ENCODE measurements at regions not wholly inside any gene's neighbourhood (a gene's known extent, or its start where the extent isn't known, plus 50 kb on each side); places are given as distances from the start of the nearest gene placed in this dataset.

DNA sequence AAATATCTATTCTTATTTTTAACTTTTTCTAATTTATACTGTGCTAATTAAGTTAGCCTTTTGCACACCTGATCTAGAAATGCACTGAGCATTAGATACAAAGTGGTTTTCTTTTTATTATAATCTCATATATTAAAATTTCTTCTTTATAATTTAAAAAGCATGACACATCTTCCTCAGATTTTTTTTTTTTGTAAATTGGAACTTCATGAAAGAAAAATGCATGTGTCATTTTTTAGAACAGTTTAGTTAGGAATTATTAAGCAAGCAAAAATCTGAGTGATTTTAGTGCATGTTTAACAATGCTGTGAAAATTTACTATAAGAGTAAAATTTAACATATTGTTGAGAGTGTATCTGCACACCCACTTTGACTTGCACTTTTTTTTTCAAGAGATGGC, 367.9 kb downstream of the TFEC start:
- intact Hi-C loops (cut with DNase I, micrococcal nuclease) = no loop called here
- ATAC-seq = no peak

DNA sequence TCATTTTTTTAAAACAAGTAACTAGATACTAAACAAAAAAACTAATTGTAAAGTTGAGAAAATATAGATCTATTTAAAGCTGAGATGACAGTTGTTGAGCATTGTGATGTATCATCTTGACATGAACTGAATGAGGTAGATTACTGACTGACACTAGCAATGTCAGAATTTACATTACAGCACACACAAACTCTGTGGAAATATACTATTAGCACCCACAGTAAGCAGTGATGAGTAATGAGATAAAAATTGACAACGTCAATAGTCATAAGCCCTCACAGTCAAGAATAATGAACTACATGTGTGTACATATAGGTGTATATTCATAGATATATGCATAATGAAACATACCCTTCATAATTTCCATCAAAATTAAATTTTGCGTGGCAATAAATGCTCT, 368.4 kb downstream of the TFEC start:
- H3K36me3 ChIP-seq (ENCODE audit: low read depth) = no peaks in the 10 kb centered on the region
- H3K9me3 ChIP-seq = no peaks in the 10 kb centered on the region
- no peak overlapping the region for H3K4me3 ChIP-seq
- no peaks in the 10 kb centered on the region for H3K4me1 ChIP-seq (ENCODE audit: low read depth)
- TF ChIP-seq, protein P1, sequence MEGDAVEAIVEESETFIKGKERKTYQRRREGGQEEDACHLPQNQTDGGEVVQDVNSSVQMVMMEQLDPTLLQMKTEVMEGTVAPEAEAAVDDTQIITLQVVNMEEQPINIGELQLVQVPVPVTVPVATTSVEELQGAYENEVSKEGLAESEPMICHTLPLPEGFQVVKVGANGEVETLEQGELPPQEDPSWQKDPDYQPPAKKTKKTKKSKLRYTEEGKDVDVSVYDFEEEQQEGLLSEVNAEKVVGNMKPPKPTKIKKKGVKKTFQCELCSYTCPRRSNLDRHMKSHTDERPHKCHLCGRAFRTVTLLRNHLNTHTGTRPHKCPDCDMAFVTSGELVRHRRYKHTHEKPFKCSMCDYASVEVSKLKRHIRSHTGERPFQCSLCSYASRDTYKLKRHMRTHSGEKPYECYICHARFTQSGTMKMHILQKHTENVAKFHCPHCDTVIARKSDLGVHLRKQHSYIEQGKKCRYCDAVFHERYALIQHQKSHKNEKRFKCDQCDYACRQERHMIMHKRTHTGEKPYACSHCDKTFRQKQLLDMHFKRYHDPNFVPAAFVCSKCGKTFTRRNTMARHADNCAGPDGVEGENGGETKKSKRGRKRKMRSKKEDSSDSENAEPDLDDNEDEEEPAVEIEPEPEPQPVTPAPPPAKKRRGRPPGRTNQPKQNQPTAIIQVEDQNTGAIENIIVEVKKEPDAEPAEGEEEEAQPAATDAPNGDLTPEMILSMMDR (IDR thresholded peaks at IDR 0.05) = no peak
- intact Hi-C loops (cut with DNase I, micrococcal nuclease) = no loop called here
- DNase-seq (no peak), ATAC-seq (no peak)

More for the DNA sequence above, 367.9 kb downstream of the TFEC start:
- no peak for DNase-seq
- no peak overlapping the region for H3K4me3 ChIP-seq
- no peaks in the 10 kb centered on the region for H3K36me3 ChIP-seq (ENCODE audit: low read depth)
- H3K9me3 ChIP-seq = no peaks in the 10 kb centered on the region
- TF ChIP-seq, protein P1 (IDR thresholded peaks at IDR 0.05) = no peak
- no peaks in the 10 kb centered on the region for H3K4me1 ChIP-seq (ENCODE audit: low read depth)

DNA sequence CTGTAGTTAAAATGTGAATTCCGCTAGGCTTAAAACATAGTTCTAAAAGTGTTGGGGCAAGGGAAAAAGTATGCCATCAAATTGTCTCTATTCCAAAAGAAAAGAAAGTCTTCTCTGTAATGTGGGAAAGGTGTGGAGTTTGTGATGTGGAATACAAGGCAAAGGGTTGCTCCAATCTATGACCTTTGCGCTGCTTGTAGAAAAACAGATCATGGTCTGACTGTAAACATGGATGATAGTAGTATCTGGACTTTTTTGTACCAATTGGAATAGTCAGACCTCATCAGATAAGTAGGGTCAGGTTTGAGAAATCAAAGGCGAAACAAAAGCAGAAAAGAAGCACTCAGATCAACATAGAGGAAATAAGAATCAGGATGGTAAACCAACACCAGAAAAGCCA, 372.3 kb downstream of the TFEC start:
- ATAC-seq = no peak
- Histone ChIP-seq H3K4me3 (no peak overlapping the region), H3K9me3 (no peaks in the 10 kb centered on the region), H3K4me1 (ENCODE audit: low read depth) (no peaks in the 10 kb centered on the region), H3K36me3 (ENCODE audit: low read depth) (no peaks in the 10 kb centered on the region)
- no peak for DNase-seq
- intact Hi-C loops (cut with DNase I, micrococcal nuclease) = no loop called here
- TF ChIP-seq, protein P1 (IDR thresholded peaks at IDR 0.05) = no peak

DNA sequence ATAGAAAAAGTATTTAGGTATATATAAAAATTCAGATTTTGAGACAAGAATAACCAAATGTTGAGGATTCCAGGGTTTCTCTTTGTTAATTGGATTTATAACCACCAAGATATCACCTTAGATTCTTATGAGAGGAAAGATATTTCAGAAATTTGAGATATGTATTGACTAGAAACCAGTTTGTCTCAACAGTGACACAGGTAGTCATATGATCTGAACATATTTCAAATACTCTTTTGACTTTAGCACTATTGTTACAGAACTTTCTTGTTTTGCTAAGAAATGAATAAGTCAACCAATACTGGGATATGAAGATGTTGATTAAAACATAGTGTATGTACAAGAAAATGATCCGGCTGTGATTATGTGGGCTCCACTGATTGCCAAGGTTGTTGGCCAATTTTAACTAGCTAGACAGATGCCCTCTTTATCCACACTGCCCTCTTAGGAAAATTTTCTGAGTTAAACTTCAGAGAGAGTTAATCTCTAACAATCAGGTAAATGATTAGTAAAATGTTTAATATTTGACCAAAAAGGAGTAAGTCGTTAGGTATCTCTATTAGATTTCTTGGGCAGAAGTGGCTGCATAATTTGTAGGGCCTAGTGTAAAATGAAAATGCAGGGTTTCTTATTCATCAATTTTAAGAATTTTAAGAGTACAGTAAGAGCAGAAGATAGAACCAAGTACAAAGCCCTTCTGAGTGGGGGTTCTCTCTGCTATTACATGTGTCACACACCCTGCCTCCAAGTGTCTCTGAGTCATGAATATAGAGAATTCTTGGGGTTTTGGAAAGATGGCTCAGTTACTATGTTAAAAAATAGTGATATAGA, 376.0 kb downstream of the TFEC start:
- TF ChIP-seq, protein P1 (IDR thresholded peaks at IDR 0.05) = no peak
- H3K36me3 ChIP-seq (ENCODE audit: low read depth) = no peaks in the 10 kb centered on the region
- ATAC-seq (no peak), DNase-seq (no peak)
- no peaks in the 10 kb centered on the region for H3K9me3 ChIP-seq
- intact Hi-C loops (cut with DNase I, micrococcal nuclease) = no loop called here
- H3K4me3 ChIP-seq = no peak overlapping the region
- H3K4me1 ChIP-seq (ENCODE audit: low read depth) = no peaks in the 10 kb centered on the region

DNA sequence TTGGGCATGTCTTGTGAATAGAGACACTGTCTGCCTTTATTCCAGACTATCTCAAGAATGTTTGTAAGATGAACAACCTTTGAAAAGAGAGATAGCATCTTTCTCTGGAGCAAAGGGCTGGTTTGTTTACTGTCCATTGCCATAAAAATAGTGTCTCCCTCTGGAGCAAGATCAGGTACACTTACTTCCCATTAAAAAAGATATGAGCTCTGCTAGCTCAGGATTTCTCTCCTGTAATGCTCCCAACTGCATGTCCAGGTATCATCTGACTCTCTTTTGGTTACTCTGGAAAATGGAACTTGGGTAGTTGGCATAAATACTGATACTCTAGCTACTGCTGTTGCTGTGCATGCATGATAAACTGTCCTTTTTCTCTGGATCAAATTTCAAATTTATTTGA, 381.1 kb downstream of the TFEC start:
- no peaks in the 10 kb centered on the region for H3K36me3 ChIP-seq (ENCODE audit: low read depth)
- H3K4me1 ChIP-seq (ENCODE audit: low read depth) = no peaks in the 10 kb centered on the region
- DNase-seq (no peak), ATAC-seq (no peak)
- intact Hi-C loops (cut with DNase I, micrococcal nuclease) = no loop called here
- TF ChIP-seq, protein P1 (IDR thresholded peaks at IDR 0.05) = no peak
- H3K4me3 ChIP-seq = no peak overlapping the region
- no peaks in the 10 kb centered on the region for H3K9me3 ChIP-seq
